ENCODE measurements at regions not wholly inside any gene's neighbourhood (a gene's known extent, or its start where the extent isn't known, plus 50 kb on each side); places are given as distances from the start of the nearest gene placed in this dataset.
"Not testable (repeated sequence)": the region's sequence is repeated elsewhere in the genome, so short reads cannot be mapped to it uniquely, and the experiment has no call there.

DNA sequence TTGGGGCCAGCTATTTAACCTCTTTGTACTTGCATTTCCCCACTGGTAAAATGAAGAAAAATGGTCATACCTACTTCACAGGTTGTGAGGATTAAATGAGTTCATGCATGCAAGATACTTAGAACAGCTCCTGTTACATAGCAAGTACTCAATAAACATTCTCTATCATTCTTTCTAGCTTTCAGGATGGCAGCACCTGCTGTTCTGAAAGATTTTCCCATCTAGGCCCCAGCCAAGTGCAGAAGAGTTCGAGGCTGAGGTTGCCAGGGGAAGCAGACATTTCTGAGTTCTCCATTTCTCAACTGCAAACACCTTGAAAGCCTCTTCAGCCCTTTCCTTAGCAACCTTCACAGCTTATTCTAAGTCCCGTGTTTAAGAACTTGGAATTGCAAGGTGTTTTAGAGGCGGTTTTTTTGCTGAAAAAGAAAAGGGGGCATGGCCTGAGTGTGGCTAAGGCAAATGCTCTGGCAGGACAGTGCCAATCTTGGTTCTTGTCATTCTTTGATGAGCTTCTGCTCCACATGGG, 73.0 kb upstream of the PRMT8 start:
- no peak overlapping the region for H3K4me3 ChIP-seq
- TF ChIP-seq, protein P1, sequence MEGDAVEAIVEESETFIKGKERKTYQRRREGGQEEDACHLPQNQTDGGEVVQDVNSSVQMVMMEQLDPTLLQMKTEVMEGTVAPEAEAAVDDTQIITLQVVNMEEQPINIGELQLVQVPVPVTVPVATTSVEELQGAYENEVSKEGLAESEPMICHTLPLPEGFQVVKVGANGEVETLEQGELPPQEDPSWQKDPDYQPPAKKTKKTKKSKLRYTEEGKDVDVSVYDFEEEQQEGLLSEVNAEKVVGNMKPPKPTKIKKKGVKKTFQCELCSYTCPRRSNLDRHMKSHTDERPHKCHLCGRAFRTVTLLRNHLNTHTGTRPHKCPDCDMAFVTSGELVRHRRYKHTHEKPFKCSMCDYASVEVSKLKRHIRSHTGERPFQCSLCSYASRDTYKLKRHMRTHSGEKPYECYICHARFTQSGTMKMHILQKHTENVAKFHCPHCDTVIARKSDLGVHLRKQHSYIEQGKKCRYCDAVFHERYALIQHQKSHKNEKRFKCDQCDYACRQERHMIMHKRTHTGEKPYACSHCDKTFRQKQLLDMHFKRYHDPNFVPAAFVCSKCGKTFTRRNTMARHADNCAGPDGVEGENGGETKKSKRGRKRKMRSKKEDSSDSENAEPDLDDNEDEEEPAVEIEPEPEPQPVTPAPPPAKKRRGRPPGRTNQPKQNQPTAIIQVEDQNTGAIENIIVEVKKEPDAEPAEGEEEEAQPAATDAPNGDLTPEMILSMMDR (IDR thresholded peaks at IDR 0.05) = no peak
- intact Hi-C loops (cut with DNase I, micrococcal nuclease) = no loop called here
- no peaks in the 10 kb centered on the region for H3K36me3 ChIP-seq (ENCODE audit: low read depth)
- ATAC-seq (no peak), DNase-seq (no peak)
- no peaks in the 10 kb centered on the region for H3K4me1 ChIP-seq (ENCODE audit: low read depth)
- H3K9me3 ChIP-seq = no peaks in the 10 kb centered on the region

DNA sequence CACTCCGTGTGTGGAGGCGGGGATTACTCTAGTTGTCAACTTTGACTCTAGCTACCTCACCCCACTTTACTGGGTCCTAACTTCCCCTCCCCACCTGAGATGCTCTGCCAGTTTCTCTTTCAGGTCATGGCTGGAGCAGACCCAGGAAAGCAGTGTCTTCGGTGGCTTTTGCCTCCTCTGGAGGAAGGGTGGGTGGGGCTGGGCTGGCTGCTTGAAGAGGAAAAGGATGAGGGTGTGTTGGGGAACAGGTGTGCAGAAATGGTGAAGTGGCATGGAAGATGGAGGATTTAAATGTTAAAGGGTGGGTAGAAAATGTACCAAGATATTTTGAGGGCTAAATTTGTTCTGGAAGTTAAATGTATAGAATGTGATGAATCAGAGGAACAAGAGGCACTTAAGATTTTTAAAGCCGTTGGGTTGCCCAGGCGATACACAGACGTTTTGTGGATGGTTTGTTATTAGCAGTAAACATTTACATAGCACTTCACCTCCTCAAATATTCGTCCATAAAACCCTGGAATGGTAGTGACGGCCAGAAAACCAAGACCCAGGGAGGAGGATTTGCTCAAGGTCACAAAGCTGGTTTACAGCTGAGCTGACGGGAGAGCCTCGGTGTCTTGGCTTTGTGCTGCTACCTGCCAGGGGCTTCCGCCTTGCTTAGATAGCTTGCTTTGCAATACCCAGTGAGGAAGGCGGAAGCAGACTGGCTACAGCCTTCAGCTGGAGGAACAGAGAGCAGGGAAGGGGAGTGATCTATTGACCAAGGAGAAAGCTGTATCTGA, 72.2 kb upstream of the PRMT8 start:
- ATAC-seq (peak; percentile 86), DNase-seq (peak in 2 of 3 donors; percentile 30 to 45)
- Histone ChIP-seq H3K36me3 (ENCODE audit: low read depth) (no peaks in the 10 kb centered on the region), H3K4me3 (no peak overlapping the region), H3K4me1 (ENCODE audit: low read depth) (no peaks in the 10 kb centered on the region), H3K9me3 (no peaks in the 10 kb centered on the region)
- intact Hi-C loops (cut with DNase I, micrococcal nuclease) = no loop called here
- TF ChIP-seq, protein P1 (IDR thresholded peaks at IDR 0.05) = no peak

DNA sequence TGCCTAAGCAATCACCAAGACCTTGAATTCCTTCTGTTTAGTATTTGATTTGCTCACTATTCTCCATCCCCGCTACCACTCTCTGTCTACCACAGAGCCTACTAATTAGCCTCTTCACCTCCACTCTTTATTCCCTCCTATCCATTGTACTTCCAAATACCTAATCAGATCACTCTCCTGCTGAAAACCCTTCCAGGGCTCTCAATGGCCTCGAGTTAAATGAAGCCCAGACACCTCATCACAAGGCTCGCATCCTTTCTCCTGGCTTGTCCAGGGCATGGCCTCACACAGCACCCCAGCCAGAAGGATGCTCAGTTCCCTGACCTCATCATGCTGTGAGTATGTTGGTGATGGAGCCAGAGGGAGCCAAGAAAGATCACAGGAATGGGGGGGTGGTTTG, 71.4 kb upstream of the PRMT8 start:
- no peak for ATAC-seq

DNA sequence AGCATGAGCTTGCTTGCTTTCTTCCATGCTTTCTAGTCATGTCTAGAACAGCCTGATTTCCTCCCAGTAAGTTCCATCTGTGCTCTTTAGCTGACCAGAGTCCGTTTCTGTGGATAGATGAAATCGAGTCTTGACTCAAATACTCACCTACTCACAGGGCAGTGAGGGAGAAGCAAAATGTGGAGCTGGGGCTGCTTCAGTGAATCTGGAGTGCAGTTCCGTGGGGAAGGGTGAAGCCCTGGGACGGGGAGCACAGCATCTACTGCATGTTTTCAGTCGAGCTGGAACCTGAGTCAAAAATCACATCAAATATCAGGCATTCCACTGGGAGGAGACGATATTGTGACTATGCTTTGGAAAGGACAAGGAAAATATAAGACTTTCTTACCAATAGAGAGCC, 70.3 kb upstream of the PRMT8 start:
- Histone ChIP-seq H3K4me1 (ENCODE audit: low read depth) (no peaks in the 10 kb centered on the region), H3K9me3 (no peaks in the 10 kb centered on the region), H3K36me3 (ENCODE audit: low read depth) (no peaks in the 10 kb centered on the region), H3K4me3 (no peak overlapping the region)
- ATAC-seq (no peak), DNase-seq (no peak)
- TF ChIP-seq, protein P1 (IDR thresholded peaks at IDR 0.05) = no peak
- intact Hi-C loops (cut with DNase I, micrococcal nuclease) = no loop called here

More for the DNA sequence above, 71.4 kb upstream of the PRMT8 start:
- Histone ChIP-seq H3K36me3 (ENCODE audit: low read depth) (no peaks in the 10 kb centered on the region), H3K4me1 (ENCODE audit: low read depth) (no peaks in the 10 kb centered on the region), H3K9me3 (no peaks in the 10 kb centered on the region), H3K4me3 (no peak overlapping the region)
- TF ChIP-seq, protein P1 (IDR thresholded peaks at IDR 0.05) = no peak
- DNase-seq = no peak
- intact Hi-C loops (cut with DNase I, micrococcal nuclease) = no loop called here

DNA sequence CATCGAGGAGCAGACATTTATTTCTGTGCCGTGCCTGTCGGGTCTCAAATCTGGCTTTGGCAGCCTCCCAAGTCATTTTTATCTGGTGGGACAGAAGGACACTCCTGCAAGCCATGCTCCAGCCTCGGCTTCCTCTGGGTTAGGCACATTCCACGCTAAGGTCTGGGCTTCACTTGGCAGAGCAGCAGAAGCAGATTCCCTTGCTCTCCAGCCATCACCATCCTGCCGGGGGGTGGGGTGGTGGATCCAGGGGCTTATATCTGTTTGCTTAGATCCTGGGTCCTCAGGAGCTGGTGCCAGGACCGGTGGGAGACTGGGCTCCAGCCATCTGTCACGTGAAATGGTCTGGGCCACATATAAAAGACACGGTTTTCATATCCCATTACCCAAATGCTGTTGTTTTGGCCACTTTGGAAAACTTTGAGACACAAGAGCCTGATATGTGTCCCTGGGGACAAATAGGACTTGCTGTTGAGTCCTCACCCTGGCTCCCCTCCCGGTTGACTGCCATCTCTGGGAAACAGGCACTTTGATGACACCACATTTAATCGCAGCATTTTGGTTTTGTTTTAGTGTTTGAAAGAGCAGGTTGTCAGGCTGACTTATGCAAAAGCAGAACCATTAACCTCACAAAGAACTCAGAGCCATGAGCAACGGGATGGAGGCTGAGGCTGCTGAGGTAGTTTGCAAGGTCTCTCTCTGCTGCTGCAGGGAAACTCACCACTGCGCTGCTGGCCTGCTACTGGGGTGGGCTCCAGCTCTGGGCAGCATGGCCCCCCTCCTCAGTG, 69.6 kb upstream of the PRMT8 start:
- Histone ChIP-seq H3K4me3 (no peak overlapping the region), H3K9me3 (no peaks in the 10 kb centered on the region), H3K36me3 (ENCODE audit: low read depth) (no peaks in the 10 kb centered on the region), H3K4me1 (ENCODE audit: low read depth) (no peaks in the 10 kb centered on the region)
- DNase-seq = no peak
- intact Hi-C loops (cut with DNase I, micrococcal nuclease) = no loop called here
- TF ChIP-seq, protein P1 (IDR thresholded peaks at IDR 0.05) = no peak
- no peak for ATAC-seq

DNA sequence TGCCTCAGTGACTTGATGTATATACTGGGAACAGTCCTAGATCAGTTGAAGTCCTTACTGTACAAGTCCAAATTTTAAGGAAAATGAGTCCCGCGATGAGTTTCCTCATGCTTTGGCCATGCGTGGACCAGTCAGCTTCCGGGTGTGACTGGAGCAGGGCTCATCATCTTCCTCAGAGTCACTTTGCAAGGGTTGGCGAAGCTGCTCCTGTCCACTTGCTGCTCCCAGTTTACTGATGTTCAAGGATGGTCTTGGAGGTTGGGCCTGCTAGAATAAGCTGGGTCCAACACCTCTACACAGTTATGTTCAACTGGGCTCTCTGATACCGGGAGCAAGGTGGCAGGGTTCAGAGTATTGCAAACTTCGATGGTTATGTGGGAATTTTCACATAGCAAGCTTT, 66.2 kb upstream of the PRMT8 start:
- H3K4me3 ChIP-seq; H3K4me1 ChIP-seq (ENCODE audit: low read depth); H3K36me3 ChIP-seq (ENCODE audit: low read depth); ATAC-seq; intact Hi-C loops (cut with DNase I, micrococcal nuclease); H3K9me3 ChIP-seq; DNase-seq: not testable (repeated sequence)

All from mucosa of descending colon (tissue), 3 donors.